K562 (cell line): ENCODE measurements at regions not wholly inside any gene's neighbourhood (a gene's known extent, or its start where the extent isn't known, plus 50 kb on each side); places are given as distances from the start of the nearest gene placed in this dataset.

Source experiments
- ATAC-seq: fragments of 200-7000 bp; cut with Tn5 transposase; 3 replicates; pipeline ENCODE4 v1.9.1; 2020; ENCODE audit warnings: moderate library complexity
- BruUV-seq: library from RNA; stranded (reverse); fragments of 400-500 nt; replicated peaks from 2 replicates; lab custom pipeline; 2021; lab: Mats Ljungman, UMichigan
- CTCF ChIA-PET: fragments of 300-600 bp; formaldehyde crosslinking; extraction: SDS; loops from one replicate; lab custom pipeline; 2021; ENCODE audit warnings: low intra/inter-chr PET ratio; lab: Yijun Ruan, JAX
- POLR2A ChIA-PET: fragments of 300-600, 350-650 bp; sonication (Branson Sonifier 250); formaldehyde crosslinking; extraction: SDS; loops from one replicate; lab custom pipeline; 2021; ENCODE audit warnings: antibody characterized with exemption, inconsistent platforms; lab: Yijun Ruan, JAX
- DNase-seq, 4 experiments: peaks; one replicate each; pipeline versions ENCODE4 v3.0.0 to v3.0.0-alpha.2; 2011 to 2018; ENCODE audit warnings: low spot score in 3 of 4, mixed read lengths in 3 of 4; ENCODE audit errors: extremely low read depth in 1 of 4
- FAIRE-seq: peaks from 2 replicates; lab custom pipeline; 2011; peaks lifted over from hg19 to GRCh38; lab: Jason Lieb, UNC
- H2AFZ ChIP-seq: 2 replicates; pipeline ENCODE4 v1.6.0; 2011; ENCODE audit warnings: low read depth, low read length, control low read depth, inconsistent platforms
- H3K27ac ChIP-seq: fragments of 200-600 bp; 3 replicates; pipeline ENCODE4 v1.8.0; 2011; ENCODE audit warnings: low read depth, mild to moderate bottlenecking, control low read depth, inconsistent platforms, low read length, moderate library complexity, mixed read lengths; ENCODE audit errors: extremely low read depth
- H3K27me3 ChIP-seq, 2 experiments: fragments of 300-600 bp in 1 of 2; 2 replicates in 1 of 2; 3 replicates in 1 of 2; pipeline versions ENCODE4 v1.6.0 to v1.8.0; 2011; ENCODE audit warnings: inconsistent platforms in 2 of 2, low read length in 2 of 2, mild to moderate bottlenecking in 1 of 2, mixed read lengths in 1 of 2, moderate library complexity in 1 of 2; ENCODE audit not compliant: control insufficient read depth in 2 of 2, insufficient read depth in 2 of 2
- H3K36me3 ChIP-seq: fragments of 300-600 bp; 3 replicates; pipeline ENCODE4 v1.8.0; 2011; ENCODE audit warnings: mild to moderate bottlenecking, low read length, inconsistent platforms; ENCODE audit not compliant: control insufficient read depth, insufficient read depth
- H3K4me1 ChIP-seq, 2 experiments: fragments of 200-600 bp in 1 of 2; replicated peaks in 1 of 2; 2 replicates in 1 of 2; 3 replicates in 1 of 2; pipeline versions ENCODE4 v1.5.1 to v1.8.0; 2011; ENCODE audit warnings: inconsistent platforms in 2 of 2, low read length in 2 of 2, mild to moderate bottlenecking in 1 of 2, mixed read lengths in 1 of 2, moderate library complexity in 1 of 2; ENCODE audit not compliant: control insufficient read depth in 2 of 2, insufficient read depth in 2 of 2
- H3K4me2 ChIP-seq: 2 replicates; pipeline ENCODE4 v1.6.1; 2011; ENCODE audit warnings: low read length, control low read depth, inconsistent platforms, mixed read lengths; ENCODE audit not compliant: insufficient read depth
- H3K4me3 ChIP-seq: fragments of 200-600 bp; sonication (generic), shearing (Covaris generic); 2 replicates; pipeline ENCODE4 v1.5.1; 2016; ENCODE audit warnings: control low read depth, inconsistent platforms
- H3K79me2 ChIP-seq: fragments of 200-600 bp; 3 replicates; pipeline ENCODE4 v1.8.0; 2011; ENCODE audit warnings: low read length, inconsistent platforms; ENCODE audit not compliant: control insufficient read depth, insufficient read depth
- H3K9ac ChIP-seq, 2 experiments: 2 replicates each; pipeline versions ENCODE4 v1.6.0 to v1.6.1; 2011; ENCODE audit warnings: low read depth in 2 of 2, low read length in 2 of 2, control low read depth in 1 of 2, inconsistent platforms in 1 of 2, mild to moderate bottlenecking in 1 of 2, mixed read lengths in 1 of 2; ENCODE audit not compliant: insufficient read depth in 1 of 2
- H3K9me1 ChIP-seq: one replicate; pipeline ENCODE4 v1.6.0; 2011; ENCODE audit warnings: inconsistent platforms, mild to moderate bottlenecking, low read length, moderate library complexity; ENCODE audit not compliant: control insufficient read depth, insufficient read depth
- H3K9me3 ChIP-seq: replicated peaks from 2 replicates; pipeline ENCODE4 v1.5.1; 2011; ENCODE audit warnings: low read depth, low read length, inconsistent platforms; ENCODE audit not compliant: control insufficient read depth, insufficient read depth
- H4K20me1 ChIP-seq: replicated peaks from 2 replicates; pipeline ENCODE4 v1.6.1; 2011; ENCODE audit warnings: low read length, inconsistent platforms, mixed read lengths; ENCODE audit not compliant: control insufficient read depth, insufficient read depth
- BHLHE40 ChIP-seq: IDR thresholded peaks from 2 replicates; pipeline ENCODE4 v1.6.1; 2011; ENCODE audit warnings: low read length, improper control_type of control experiment
- CBFA2T3 ChIP-seq: fragments of 450-650 bp; IDR thresholded peaks from 2 replicates; pipeline ENCODE4 v1.6.1; 2017
- CGGBP1 ChIP-seq: fragments of 250-450 bp; sonication (Bioruptor Pico); IDR thresholded peaks from 2 replicates; pipeline ENCODE4 v1.9.0; 2021; ENCODE audit warnings: mild to moderate bottlenecking
- CXXC5 ChIP-seq: fragments of 250-450 bp; sonication (Bioruptor Pico); IDR thresholded peaks from 2 replicates; pipeline ENCODE4 v1.8.0; 2022; ENCODE audit warnings: inconsistent platforms, mild to moderate bottlenecking, moderate library complexity
- ETV6 ChIP-seq, 3 experiments: fragments of 150-350 bp in 1 of 3; sonication (generic) in 1 of 3; formaldehyde crosslinking in 1 of 3; IDR thresholded peaks; 2 replicates each; pipeline versions ENCODE4 v1.6.1 to v1.8.0; 2014 to 2022; ENCODE audit warnings: borderline replicate concordance in 2 of 3, low read depth in 2 of 3, antibody characterized with exemption in 1 of 3, low read length in 1 of 3, mild to moderate bottlenecking in 1 of 3, missing genetic modification reagents in 1 of 3
- FOXA3 ChIP-seq, 2 experiments: fragments of 450-650 bp in 1 of 2; sonication (generic) in 1 of 2; formaldehyde crosslinking; IDR thresholded peaks in 1 of 2; conservative IDR thresholded peaks in 1 of 2; 2 replicates each; pipeline versions ENCODE4 v1.4.0 to v1.8.0; 2020 to 2022; ENCODE audit warnings: mild to moderate bottlenecking in 2 of 2, missing genetic modification reagents in 1 of 2
- MAFF ChIP-seq: IDR thresholded peaks from 2 replicates; pipeline ENCODE4 v1.6.1; 2012; ENCODE audit warnings: low read length, improper control_type of control experiment
- NEUROD1 ChIP-seq: fragments of 150-350 bp; IDR thresholded peaks from 2 replicates; pipeline ENCODE4 v1.6.1; 2014; ENCODE audit warnings: borderline replicate concordance, low read length, low read depth; ENCODE audit not compliant: partially characterized antibody
- WGBS: fragments of 100-300 bp; shearing (Covaris generic); methylation state at CpG from one replicate; pipeline ENCODE4 v1.1.6; 2016; ENCODE audit warnings: low coverage, mixed read lengths; ENCODE audit not compliant: insufficient coverage; ENCODE audit errors: missing lambda C conversion rate; 5-methylcytosine and 5-hydroxymethylcytosine counted together
- in situ Hi-C: fragments of 300-500 bp; cut with MboI; formaldehyde crosslinking; loops from 4 replicates; pipeline ENCODE4 v1.15.0; 2018; ENCODE audit warnings: inconsistent platforms, mixed read lengths
- intact Hi-C: fragments of 100-400 bp; cut with micrococcal nuclease; formaldehyde crosslinking; loops from 2 replicates; pipeline ENCODE4 v1.14.2; 2022
- TF ChIP-seq, protein P1 (sequence below), 2 experiments: fragments of 450-650 bp; formaldehyde crosslinking in 1 of 2; IDR thresholded peaks; 2 replicates each; pipeline versions ENCODE4 v1.4.0 to v1.6.1; 2014 to 2020; ENCODE audit warnings: mild to moderate bottlenecking in 2 of 2, borderline replicate concordance in 1 of 2, low read depth in 1 of 2

DNA sequence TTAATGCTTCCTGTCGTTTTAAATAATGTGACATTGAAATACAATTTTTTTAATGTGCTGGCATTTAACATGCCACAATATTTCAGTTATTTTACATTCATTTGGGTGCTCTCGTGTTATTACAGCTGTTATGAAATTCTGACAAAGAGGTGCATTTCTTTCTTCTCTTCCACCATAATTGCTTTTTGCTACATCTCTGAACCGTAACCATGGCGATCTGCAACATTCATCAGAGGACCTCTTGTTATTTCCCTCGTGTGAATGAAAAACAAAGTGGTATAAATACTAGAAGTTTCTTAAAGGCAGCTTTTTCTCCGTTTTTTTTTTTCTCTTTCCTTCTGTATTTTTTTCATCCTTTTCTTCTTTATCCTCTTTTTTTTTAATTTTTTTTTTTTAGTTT is 316.4 kb downstream of the MCTP2 start:
- Histone ChIP-seq H3K36me3 (no peaks in the 10 kb centered on the region), H3K9me1 (no peaks in the 10 kb centered on the region), H3K4me3 (no peak overlapping the region), H3K27ac (no peak overlapping the region), H3K79me2 (no peaks in the 10 kb centered on the region), H3K9ac (no peak overlapping the region), H2AFZ (no peak overlapping the region), H3K4me1 (no peaks in the 10 kb centered on the region), H3K27me3 (no peaks in the 10 kb centered on the region), H3K4me2 (no peak overlapping the region), H3K9me3 (no peaks in the 10 kb centered on the region; the same call in 1 of the 2 replicates), H4K20me1 (no peaks in the 10 kb centered on the region)
- no peak for DNase-seq
- CTCF ChIA-PET, result no interaction called here
- 3% methylated on average over 6 of the region's 6 CpGs for WGBS
- no peak for ATAC-seq
- intact Hi-C loops, result no loop called here
- POLR2A ChIA-PET, result no interaction called here
- in situ Hi-C loops, result no loop called here
- FAIRE-seq, result no peak
- BruUV-seq, result no TSS peak
- TF ChIP-seq FOXA3 (CRISPR knock-in tag; conservative IDR thresholded peaks at IDR 0.05 in 1 of 2, IDR thresholded peaks at IDR 0.05 in 1 of 2), result no peak
- TF ChIP-seq CXXC5 (CRISPR knock-in tag), result no peak
- TF ChIP-seq, protein P1, sequence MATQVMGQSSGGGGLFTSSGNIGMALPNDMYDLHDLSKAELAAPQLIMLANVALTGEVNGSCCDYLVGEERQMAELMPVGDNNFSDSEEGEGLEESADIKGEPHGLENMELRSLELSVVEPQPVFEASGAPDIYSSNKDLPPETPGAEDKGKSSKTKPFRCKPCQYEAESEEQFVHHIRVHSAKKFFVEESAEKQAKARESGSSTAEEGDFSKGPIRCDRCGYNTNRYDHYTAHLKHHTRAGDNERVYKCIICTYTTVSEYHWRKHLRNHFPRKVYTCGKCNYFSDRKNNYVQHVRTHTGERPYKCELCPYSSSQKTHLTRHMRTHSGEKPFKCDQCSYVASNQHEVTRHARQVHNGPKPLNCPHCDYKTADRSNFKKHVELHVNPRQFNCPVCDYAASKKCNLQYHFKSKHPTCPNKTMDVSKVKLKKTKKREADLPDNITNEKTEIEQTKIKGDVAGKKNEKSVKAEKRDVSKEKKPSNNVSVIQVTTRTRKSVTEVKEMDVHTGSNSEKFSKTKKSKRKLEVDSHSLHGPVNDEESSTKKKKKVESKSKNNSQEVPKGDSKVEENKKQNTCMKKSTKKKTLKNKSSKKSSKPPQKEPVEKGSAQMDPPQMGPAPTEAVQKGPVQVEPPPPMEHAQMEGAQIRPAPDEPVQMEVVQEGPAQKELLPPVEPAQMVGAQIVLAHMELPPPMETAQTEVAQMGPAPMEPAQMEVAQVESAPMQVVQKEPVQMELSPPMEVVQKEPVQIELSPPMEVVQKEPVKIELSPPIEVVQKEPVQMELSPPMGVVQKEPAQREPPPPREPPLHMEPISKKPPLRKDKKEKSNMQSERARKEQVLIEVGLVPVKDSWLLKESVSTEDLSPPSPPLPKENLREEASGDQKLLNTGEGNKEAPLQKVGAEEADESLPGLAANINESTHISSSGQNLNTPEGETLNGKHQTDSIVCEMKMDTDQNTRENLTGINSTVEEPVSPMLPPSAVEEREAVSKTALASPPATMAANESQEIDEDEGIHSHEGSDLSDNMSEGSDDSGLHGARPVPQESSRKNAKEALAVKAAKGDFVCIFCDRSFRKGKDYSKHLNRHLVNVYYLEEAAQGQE (IDR thresholded peaks at IDR 0.05; ENCODE audit: borderline replicate concordance), result no peak
- TF ChIP-seq, protein P1 (CRISPR knock-in tag; IDR thresholded peaks at IDR 0.05; ENCODE audit: low read depth), result no peak
- no peak for TF ChIP-seq CGGBP1 (CRISPR knock-in tag)
- no peak for TF ChIP-seq MAFF
- TF ChIP-seq CBFA2T3, result no peak
- TF ChIP-seq BHLHE40, result no peak
- no peak for TF ChIP-seq ETV6 (IDR thresholded peaks at IDR 0.05; ENCODE audit: borderline replicate concordance in 1 of 2, low read depth in 2 of 2, low read length in 1 of 2)
- no peak for TF ChIP-seq ETV6 (CRISPR knock-in tag; IDR thresholded peaks at IDR 0.05; ENCODE audit: borderline replicate concordance)
- TF ChIP-seq NEUROD1, result no peak
